ENCODE measurements at regions not wholly inside any gene's neighbourhood (a gene's known extent, or its start where the extent isn't known, plus 50 kb on each side); places are given as distances from the start of the nearest gene placed in this dataset.
"Not testable (repeated sequence)": the region's sequence is repeated elsewhere in the genome, so short reads cannot be mapped to it uniquely, and the experiment has no call there.

DNA sequence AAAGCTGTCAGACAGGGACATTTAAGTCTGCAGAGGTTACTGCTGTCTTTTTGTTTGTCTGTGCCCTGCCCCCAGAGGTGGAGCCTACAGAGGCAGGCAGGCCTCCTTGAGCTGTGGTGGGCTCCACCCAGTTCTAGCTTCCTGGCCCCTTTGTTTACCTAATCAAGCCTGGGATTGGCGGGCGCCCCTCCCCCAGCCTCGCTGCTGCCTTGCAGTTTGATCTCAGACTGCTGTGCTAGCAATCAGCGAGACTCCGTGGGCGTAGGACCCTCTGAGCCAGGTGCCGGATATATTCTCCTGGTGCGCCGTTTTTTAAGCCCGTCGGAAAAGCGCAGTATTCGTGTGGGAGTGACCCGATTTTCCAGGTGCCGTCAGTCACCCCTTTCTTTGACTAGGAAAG, 185.9 kb upstream of the MAGEC2 start:
- TF ChIP-seq, protein P1, sequence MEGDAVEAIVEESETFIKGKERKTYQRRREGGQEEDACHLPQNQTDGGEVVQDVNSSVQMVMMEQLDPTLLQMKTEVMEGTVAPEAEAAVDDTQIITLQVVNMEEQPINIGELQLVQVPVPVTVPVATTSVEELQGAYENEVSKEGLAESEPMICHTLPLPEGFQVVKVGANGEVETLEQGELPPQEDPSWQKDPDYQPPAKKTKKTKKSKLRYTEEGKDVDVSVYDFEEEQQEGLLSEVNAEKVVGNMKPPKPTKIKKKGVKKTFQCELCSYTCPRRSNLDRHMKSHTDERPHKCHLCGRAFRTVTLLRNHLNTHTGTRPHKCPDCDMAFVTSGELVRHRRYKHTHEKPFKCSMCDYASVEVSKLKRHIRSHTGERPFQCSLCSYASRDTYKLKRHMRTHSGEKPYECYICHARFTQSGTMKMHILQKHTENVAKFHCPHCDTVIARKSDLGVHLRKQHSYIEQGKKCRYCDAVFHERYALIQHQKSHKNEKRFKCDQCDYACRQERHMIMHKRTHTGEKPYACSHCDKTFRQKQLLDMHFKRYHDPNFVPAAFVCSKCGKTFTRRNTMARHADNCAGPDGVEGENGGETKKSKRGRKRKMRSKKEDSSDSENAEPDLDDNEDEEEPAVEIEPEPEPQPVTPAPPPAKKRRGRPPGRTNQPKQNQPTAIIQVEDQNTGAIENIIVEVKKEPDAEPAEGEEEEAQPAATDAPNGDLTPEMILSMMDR (IDR thresholded peaks at IDR 0.05), result not testable (repeated sequence)
- TF ChIP-seq POLR2A (IDR thresholded peaks at IDR 0.05), result not testable (repeated sequence)
